Ishikawa (cell line): ENCODE measurements at regions not wholly inside any gene's neighbourhood (a gene's known extent, or its start where the extent isn't known, plus 50 kb on each side); places are given as distances from the start of the nearest gene placed in this dataset.

ENCODE experiments used
- CEBPB ChIP-seq: IDR thresholded peaks from 2 replicates; pipeline ENCODE4 v1.6.1; 2012
- CREB1 ChIP-seq: IDR thresholded peaks from 2 replicates; pipeline ENCODE4 v1.6.1; 2012; ENCODE audit warnings: low read depth
- EGR1 ChIP-seq: IDR thresholded peaks from 2 replicates; pipeline ENCODE4 v1.6.1; 2012
- EP300 ChIP-seq: IDR thresholded peaks from 2 replicates; pipeline ENCODE4 v1.6.1; 2012; ENCODE audit warnings: borderline replicate concordance
- FOXM1 ChIP-seq: IDR thresholded peaks from 2 replicates; pipeline ENCODE4 v1.6.1; 2012; ENCODE audit warnings: low read depth, borderline replicate concordance
- MAX ChIP-seq: IDR thresholded peaks from 2 replicates; pipeline ENCODE4 v1.6.1; 2012
- NFIC ChIP-seq: IDR thresholded peaks from 2 replicates; pipeline ENCODE4 v1.6.1; 2012
- RAD21 ChIP-seq: IDR thresholded peaks from 2 replicates; pipeline ENCODE4 v1.6.1; 2012; ENCODE audit warnings: low read depth
- REST ChIP-seq: IDR thresholded peaks from 2 replicates; pipeline ENCODE4 v1.6.1; 2012; ENCODE audit warnings: low read depth, mild to moderate bottlenecking
- TAF1 ChIP-seq: IDR thresholded peaks from 2 replicates; pipeline ENCODE4 v1.6.1; 2012; ENCODE audit warnings: low read depth, mild to moderate bottlenecking
- TCF12 ChIP-seq: IDR thresholded peaks from 2 replicates; pipeline ENCODE4 v1.6.1; 2012; ENCODE audit warnings: low read depth
- TEAD4 ChIP-seq: IDR thresholded peaks from 2 replicates; pipeline ENCODE4 v1.6.1; 2012
- USF1 ChIP-seq: IDR thresholded peaks from 2 replicates; pipeline ENCODE4 v1.6.1; 2012
- YY1 ChIP-seq: IDR thresholded peaks from 2 replicates; pipeline ENCODE4 v1.6.1; 2012; ENCODE audit warnings: low read depth
- ZBTB7A ChIP-seq: IDR thresholded peaks from 2 replicates; pipeline ENCODE4 v1.6.1; 2012; ENCODE audit warnings: low read depth

- TF ChIP-seq REST (no peak), TEAD4 (no peak), EGR1 (no peak), CEBPB (no peak), TCF12 (no peak), CREB1 (no peak), TAF1 (no peak), ZBTB7A (no peak), MAX (no peak), USF1 (no peak)
Observed at GRCh38 chr17:31621566-31621965, 230.1 kb downstream of the RAB11FIP4 start.

- no peak for TF ChIP-seq TCF12
- no peak for TF ChIP-seq USF1
- TF ChIP-seq CEBPB: no peak
- no peak for TF ChIP-seq REST
- TF ChIP-seq FOXM1: no peak
- no peak for TF ChIP-seq TAF1
- no peak for TF ChIP-seq EP300
Observed at GRCh38 chr17:31609996-31610910, 218.8 kb downstream of the RAB11FIP4 start.

GRCh38 chr17:31609331-31609730, 217.9 kb downstream of the RAB11FIP4 start:
- TF ChIP-seq REST (no peak), CREB1 (no peak), EGR1 (no peak), FOXM1 (no peak), CEBPB (no peak), TCF12 (no peak), NFIC (no peak), USF1 (no peak), TAF1 (no peak), TEAD4 (no peak), EP300 (no peak), RAD21 (no peak), MAX (no peak), YY1 (no peak), ZBTB7A (no peak)

GRCh38 chr17:31608659-31609254, 217.3 kb downstream of the RAB11FIP4 start:
- no peak for TF ChIP-seq CREB1
- no peak for TF ChIP-seq YY1
- no peak for TF ChIP-seq FOXM1
- TF ChIP-seq CEBPB: no peak
- TF ChIP-seq TCF12: no peak
- TF ChIP-seq ZBTB7A: no peak
- no peak for TF ChIP-seq TEAD4
